ENCODE measurements at regions not wholly inside any gene's neighbourhood (a gene's known extent, or its start where the extent isn't known, plus 50 kb on each side); places are given as distances from the start of the nearest gene placed in this dataset.

DNA sequence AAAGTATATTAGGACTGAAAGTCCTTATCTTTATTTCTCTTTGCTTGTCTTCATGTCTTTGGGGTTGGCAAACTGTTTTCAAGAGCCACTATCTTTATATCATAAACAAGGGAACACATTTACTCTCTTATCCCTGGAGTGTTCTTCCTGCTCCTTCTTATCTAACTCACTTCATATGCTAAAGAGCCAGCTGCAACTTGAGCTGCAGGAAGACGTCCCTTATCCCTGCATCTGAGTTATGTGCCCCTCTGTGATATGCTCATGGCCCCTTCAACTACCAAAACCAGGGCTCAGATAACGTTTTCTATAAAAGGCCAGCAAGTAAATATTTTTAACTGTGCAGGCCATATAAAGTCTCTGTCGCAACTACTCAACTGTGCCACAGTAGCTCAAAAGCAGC lies 137.0 kb upstream of the CRBN start (continued):
- no peak for TF ChIP-seq HOXA7 (CRISPR knock-in tag; IDR thresholded peaks at IDR 0.05)
- TF ChIP-seq MAFK (IDR thresholded peaks at IDR 0.05; ENCODE audit: partially characterized antibody) = no peak
- no peak for TF ChIP-seq CHD2 (IDR thresholded peaks at IDR 0.05; ENCODE audit: low read length, partially characterized antibody)
- no peak for TF ChIP-seq FOSB (CRISPR knock-in tag; IDR thresholded peaks at IDR 0.05)
- no peak for TF ChIP-seq EP300 (IDR thresholded peaks at IDR 0.05)
- TF ChIP-seq ESRRA (IDR thresholded peaks at IDR 0.05; ENCODE audit: borderline replicate concordance, low read length) = no peak
- TF ChIP-seq FOSL2 (IDR thresholded peaks at IDR 0.05) = no peak
- TF ChIP-seq FOSL2 (CRISPR knock-in tag; IDR thresholded peaks at IDR 0.05) = no peak

DNA sequence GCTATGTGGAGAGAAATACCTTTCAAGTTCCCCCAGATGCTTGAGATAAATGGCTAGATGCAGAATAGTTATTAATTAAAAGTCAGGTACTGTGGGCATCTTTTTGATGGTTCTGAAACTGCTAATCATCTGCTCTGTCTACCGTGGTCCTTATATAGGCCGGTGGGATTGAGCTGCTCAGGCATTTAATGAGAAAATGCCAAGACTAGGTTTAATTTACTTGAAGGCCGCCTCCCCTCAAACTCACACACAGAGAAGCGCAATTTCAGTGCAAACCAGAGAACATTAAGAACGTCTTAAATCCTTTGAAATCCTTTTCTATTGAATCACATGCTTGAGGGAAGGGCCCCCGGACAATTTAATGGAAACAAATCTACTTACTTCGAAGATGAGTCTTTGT lies 136.4 kb upstream of the CRBN start:
- TF ChIP-seq, protein P1, sequence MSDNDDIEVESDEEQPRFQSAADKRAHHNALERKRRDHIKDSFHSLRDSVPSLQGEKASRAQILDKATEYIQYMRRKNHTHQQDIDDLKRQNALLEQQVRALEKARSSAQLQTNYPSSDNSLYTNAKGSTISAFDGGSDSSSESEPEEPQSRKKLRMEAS (IDR thresholded peaks at IDR 0.05) = no peak
- TF ChIP-seq MAFK (IDR thresholded peaks at IDR 0.05; ENCODE audit: partially characterized antibody) (no peak), ZC3H11A (IDR thresholded peaks at IDR 0.05) (no peak), RCOR1 (IDR thresholded peaks at IDR 0.05; ENCODE audit: low read depth, low read length) (no peak)
- TF ChIP-seq, protein P2, sequence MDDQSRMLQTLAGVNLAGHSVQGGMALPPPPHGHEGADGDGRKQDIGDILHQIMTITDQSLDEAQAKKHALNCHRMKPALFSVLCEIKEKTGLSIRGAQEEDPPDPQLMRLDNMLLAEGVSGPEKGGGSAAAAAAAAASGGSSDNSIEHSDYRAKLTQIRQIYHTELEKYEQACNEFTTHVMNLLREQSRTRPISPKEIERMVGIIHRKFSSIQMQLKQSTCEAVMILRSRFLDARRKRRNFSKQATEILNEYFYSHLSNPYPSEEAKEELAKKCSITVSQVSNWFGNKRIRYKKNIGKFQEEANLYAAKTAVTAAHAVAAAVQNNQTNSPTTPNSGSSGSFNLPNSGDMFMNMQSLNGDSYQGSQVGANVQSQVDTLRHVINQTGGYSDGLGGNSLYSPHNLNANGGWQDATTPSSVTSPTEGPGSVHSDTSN (IDR thresholded peaks at IDR 0.05) = no peak
- TF ChIP-seq, protein P3, sequence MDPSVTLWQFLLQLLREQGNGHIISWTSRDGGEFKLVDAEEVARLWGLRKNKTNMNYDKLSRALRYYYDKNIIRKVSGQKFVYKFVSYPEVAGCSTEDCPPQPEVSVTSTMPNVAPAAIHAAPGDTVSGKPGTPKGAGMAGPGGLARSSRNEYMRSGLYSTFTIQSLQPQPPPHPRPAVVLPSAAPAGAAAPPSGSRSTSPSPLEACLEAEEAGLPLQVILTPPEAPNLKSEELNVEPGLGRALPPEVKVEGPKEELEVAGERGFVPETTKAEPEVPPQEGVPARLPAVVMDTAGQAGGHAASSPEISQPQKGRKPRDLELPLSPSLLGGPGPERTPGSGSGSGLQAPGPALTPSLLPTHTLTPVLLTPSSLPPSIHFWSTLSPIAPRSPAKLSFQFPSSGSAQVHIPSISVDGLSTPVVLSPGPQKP (IDR thresholded peaks at IDR 0.05; ENCODE audit: low read depth, low read length) = no peak
- TF ChIP-seq, protein P4, sequence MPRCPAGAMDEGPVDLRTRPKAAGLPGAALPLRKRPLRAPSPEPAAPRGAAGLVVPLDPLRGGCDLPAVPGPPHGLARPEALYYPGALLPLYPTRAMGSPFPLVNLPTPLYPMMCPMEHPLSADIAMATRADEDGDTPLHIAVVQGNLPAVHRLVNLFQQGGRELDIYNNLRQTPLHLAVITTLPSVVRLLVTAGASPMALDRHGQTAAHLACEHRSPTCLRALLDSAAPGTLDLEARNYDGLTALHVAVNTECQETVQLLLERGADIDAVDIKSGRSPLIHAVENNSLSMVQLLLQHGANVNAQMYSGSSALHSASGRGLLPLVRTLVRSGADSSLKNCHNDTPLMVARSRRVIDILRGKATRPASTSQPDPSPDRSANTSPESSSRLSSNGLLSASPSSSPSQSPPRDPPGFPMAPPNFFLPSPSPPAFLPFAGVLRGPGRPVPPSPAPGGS (IDR thresholded peaks at IDR 0.05) = no peak

DNA sequence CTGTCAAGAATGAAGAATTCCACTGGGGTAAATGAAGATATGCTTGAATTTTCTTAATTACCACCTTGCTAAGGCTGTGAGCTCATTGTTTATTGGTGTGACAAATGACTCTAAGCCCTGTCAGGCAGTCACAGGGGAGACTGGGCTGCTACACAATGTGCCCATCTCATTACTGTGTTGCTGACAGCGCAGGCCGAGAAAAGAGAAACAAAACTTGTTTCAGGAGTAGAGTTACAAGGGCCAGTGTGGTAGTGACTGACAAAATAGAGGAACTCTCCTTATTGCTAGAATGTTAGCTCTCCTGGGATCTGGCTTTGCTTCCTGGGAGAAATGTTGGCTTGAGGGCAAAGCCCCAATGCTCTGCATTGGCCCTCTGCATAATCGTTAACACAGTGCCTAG lies 130.4 kb upstream of the CRBN start:
- Histone ChIP-seq H3K27ac (no peak overlapping the region), H3K9me3 (no peaks in the 10 kb centered on the region), H3K4me2 (no peak overlapping the region), H3K4me3 (no peak overlapping the region), H3K4me1 (no peaks in the 10 kb centered on the region)
- no peak for DNase-seq (ENCODE audit: low read depth in 1 of 2, low spot score in 1 of 2)
- CTCF ChIA-PET = no interaction called here
- FAIRE-seq = no peak
- no peak for ATAC-seq
- TF ChIP-seq RFX5 (IDR thresholded peaks at IDR 0.05) (no peak), KDM5A (IDR thresholded peaks at IDR 0.05) (no peak), MAFK (IDR thresholded peaks at IDR 0.05; ENCODE audit: partially characterized antibody) (no peak), POLR2AphosphoS2 (conservative IDR thresholded peaks at IDR 0.05; ENCODE audit: low read length) (no peak), HEYL (CRISPR knock-in tag; IDR thresholded peaks at IDR 0.05) (no peak), FOXS1 (CRISPR knock-in tag; IDR thresholded peaks at IDR 0.05) (no peak), SMC3 (IDR thresholded peaks at IDR 0.05) (no peak), ESRRA (IDR thresholded peaks at IDR 0.05; ENCODE audit: borderline replicate concordance, low read length) (no peak)
- TF ChIP-seq, protein P5, sequence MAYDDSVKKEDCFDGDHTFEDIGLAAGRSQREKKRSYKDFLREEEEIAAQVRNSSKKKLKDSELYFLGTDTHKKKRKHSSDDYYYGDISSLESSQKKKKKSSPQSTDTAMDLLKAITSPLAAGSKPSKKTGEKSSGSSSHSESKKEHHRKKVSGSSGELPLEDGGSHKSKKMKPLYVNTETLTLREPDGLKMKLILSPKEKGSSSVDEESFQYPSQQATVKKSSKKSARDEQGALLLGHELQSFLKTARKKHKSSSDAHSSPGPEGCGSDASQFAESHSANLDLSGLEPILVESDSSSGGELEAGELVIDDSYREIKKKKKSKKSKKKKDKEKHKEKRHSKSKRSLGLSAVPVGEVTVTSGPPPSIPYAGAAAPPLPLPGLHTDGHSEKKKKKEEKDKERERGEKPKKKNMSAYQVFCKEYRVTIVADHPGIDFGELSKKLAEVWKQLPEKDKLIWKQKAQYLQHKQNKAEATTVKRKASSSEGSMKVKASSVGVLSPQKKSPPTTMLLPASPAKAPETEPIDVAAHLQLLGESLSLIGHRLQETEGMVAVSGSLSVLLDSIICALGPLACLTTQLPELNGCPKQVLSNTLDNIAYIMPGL (CRISPR knock-in tag; IDR thresholded peaks at IDR 0.05; ENCODE audit: borderline replicate concordance) = no peak
- TF ChIP-seq, protein P4 (IDR thresholded peaks at IDR 0.05) = no peak
- TF ChIP-seq, protein P2 (IDR thresholded peaks at IDR 0.05) = no peak
- POLR2A ChIA-PET = no interaction called here
- 26% methylated on average over 3 of the region's 3 CpGs for WGBS (ENCODE audit: missing lambda C conversion rate)

More for the DNA sequence above, 136.4 kb upstream of the CRBN start:
- FAIRE-seq (no peak), DNase-seq (ENCODE audit: low read depth in 1 of 2, low spot score in 1 of 2) (no peak), ATAC-seq (no peak)
- no peak overlapping the region for H3K4me3 ChIP-seq
- H3K4me1 ChIP-seq = no peaks in the 10 kb centered on the region
- WGBS (ENCODE audit: missing lambda C conversion rate) = under 1% methylated on average over 7 of the region's 7 CpGs
- ChIA-PET POLR2A (no interaction called here), CTCF (no interaction called here)
- H3K27ac ChIP-seq = no peak overlapping the region
- no peak overlapping the region for H3K4me2 ChIP-seq
- no peaks in the 10 kb centered on the region for H3K9me3 ChIP-seq

Measured in A549 (cell line).